OCI-LY3 (cell line): ENCODE measurements at regions not wholly inside any gene's neighbourhood (a gene's known extent, or its start where the extent isn't known, plus 50 kb on each side); places are given as distances from the start of the nearest gene placed in this dataset.
A peak's percentile ranks its signal among the peaks of the same experiment; 100 is the strongest.

Experiments used
- H2AFZ ChIP-seq: fragments of 200-600, 300-600 bp; shearing (Covaris generic); 2 replicates; pipeline ENCODE4 v1.6.0; 2014; ENCODE audit warnings: antibody characterized with exemption, low read depth, low read length
- H3K27ac ChIP-seq: fragments of 200-600, 300-600 bp; sonication (generic); 2 replicates; pipeline ENCODE4 v1.5.1; 2014; ENCODE audit warnings: mild to moderate bottlenecking, low read length, moderate library complexity, mixed read lengths
- H3K27me3 ChIP-seq: fragments of 200-600, 300-600 bp; sonication (generic); 2 replicates; pipeline ENCODE4 v1.6.1; 2014; ENCODE audit warnings: low read depth, low read length, mixed read lengths
- H3K36me3 ChIP-seq: fragments of 200-600, 300-600 bp; sonication (generic); replicated peaks from 2 replicates; pipeline ENCODE3; 2014; ENCODE audit warnings: low read depth, low read length, mixed read lengths
- H3K4me1 ChIP-seq: fragments of 300-600, 200-600 bp; sonication (generic); 2 replicates; pipeline ENCODE4 v1.6.1; 2014; ENCODE audit warnings: low read length, mixed read lengths
- H3K4me2 ChIP-seq: fragments of 200-600, 300-600 bp; sonication (generic); 2 replicates; pipeline ENCODE4 v1.6.1; 2014; ENCODE audit warnings: low read length, mixed read lengths
- H3K4me3 ChIP-seq: fragments of 300-600, 200-600 bp; sonication (generic); 2 replicates; pipeline ENCODE4 v1.5.1; 2014; ENCODE audit warnings: antibody characterized with exemption, mild to moderate bottlenecking, low read length, moderate library complexity
- H3K79me2 ChIP-seq: fragments of 300-600, 200-600 bp; shearing (Covaris generic); 2 replicates; pipeline ENCODE4 v1.6.1; 2014; ENCODE audit warnings: mild to moderate bottlenecking, low read length, mixed read lengths
- H3K9ac ChIP-seq: fragments of 300-600, 200-600 bp; shearing (Covaris generic); 2 replicates; pipeline ENCODE4 v1.6.0; 2014; ENCODE audit warnings: mild to moderate bottlenecking, low read length, moderate library complexity
- H3K9me3 ChIP-seq: fragments of 200-600, 300-600 bp; shearing (Covaris generic); 2 replicates; pipeline ENCODE4 v1.6.1; 2014; ENCODE audit warnings: low read length, mixed read lengths; ENCODE audit not compliant: insufficient read depth
- H4K20me1 ChIP-seq: fragments of 200-600, 300-600 bp; sonication (generic); 2 replicates; pipeline ENCODE4 v1.6.1; 2016; ENCODE audit warnings: low read length, mixed read lengths; ENCODE audit not compliant: insufficient read depth
- EZH2phosphoT487 ChIP-seq: fragments of 200-600 bp; shearing (Covaris generic); IDR thresholded peaks from 2 replicates; pipeline ENCODE4 v1.6.1; 2018; ENCODE audit warnings: antibody characterized with exemption, mixed run types, low read depth
- TF ChIP-seq, protein P1 (sequence below): fragments of 200-600, 300-600 bp; sonication (generic); IDR thresholded peaks from 2 replicates; pipeline ENCODE4 v1.5.1; 2014; ENCODE audit warnings: antibody characterized with exemption, low read length, low read depth

GRCh38 chr19:28874742-28875141 lies 338.2 kb downstream of the UQCRFS1 start:
- no peaks in the 10 kb centered on the region for H3K79me2 ChIP-seq
- TF ChIP-seq, protein P1, sequence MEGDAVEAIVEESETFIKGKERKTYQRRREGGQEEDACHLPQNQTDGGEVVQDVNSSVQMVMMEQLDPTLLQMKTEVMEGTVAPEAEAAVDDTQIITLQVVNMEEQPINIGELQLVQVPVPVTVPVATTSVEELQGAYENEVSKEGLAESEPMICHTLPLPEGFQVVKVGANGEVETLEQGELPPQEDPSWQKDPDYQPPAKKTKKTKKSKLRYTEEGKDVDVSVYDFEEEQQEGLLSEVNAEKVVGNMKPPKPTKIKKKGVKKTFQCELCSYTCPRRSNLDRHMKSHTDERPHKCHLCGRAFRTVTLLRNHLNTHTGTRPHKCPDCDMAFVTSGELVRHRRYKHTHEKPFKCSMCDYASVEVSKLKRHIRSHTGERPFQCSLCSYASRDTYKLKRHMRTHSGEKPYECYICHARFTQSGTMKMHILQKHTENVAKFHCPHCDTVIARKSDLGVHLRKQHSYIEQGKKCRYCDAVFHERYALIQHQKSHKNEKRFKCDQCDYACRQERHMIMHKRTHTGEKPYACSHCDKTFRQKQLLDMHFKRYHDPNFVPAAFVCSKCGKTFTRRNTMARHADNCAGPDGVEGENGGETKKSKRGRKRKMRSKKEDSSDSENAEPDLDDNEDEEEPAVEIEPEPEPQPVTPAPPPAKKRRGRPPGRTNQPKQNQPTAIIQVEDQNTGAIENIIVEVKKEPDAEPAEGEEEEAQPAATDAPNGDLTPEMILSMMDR, result no peak
- TF ChIP-seq EZH2phosphoT487, result no peak
- H3K36me3 ChIP-seq, result no peaks in the 10 kb centered on the region
- no peak overlapping the region for H3K9ac ChIP-seq
- H3K4me3 ChIP-seq, result no peak overlapping the region
- peaks cover 63% of the 10 kb centered on the region for H3K4me1 ChIP-seq
- peak overlapping the region; percentile 5; the same call in 1 of the 2 replicates for H3K4me2 ChIP-seq
- peaks cover 64% of the 10 kb centered on the region for H3K27me3 ChIP-seq
- H2AFZ ChIP-seq, result no peak overlapping the region
- no peak overlapping the region for H3K27ac ChIP-seq
- no peaks in the 10 kb centered on the region for H3K9me3 ChIP-seq
- H4K20me1 ChIP-seq, result no peaks in the 10 kb centered on the region

- H3K4me2 ChIP-seq, result no peak overlapping the region
- H3K4me3 ChIP-seq, result no peak overlapping the region
- no peak overlapping the region for H2AFZ ChIP-seq
- no peaks in the 10 kb centered on the region; the same call in 1 of the 2 replicates for H4K20me1 ChIP-seq
- peaks cover 70% of the 10 kb centered on the region for H3K4me1 ChIP-seq
- H3K9me3 ChIP-seq, result no peaks in the 10 kb centered on the region
- no peaks in the 10 kb centered on the region for H3K36me3 ChIP-seq
- peaks cover 64% of the 10 kb centered on the region for H3K27me3 ChIP-seq
- no peak for TF ChIP-seq EZH2phosphoT487
- TF ChIP-seq, protein P1, result no peak
- H3K9ac ChIP-seq, result no peak overlapping the region
- no peaks in the 10 kb centered on the region for H3K79me2 ChIP-seq
- H3K27ac ChIP-seq, result no peak overlapping the region
Measured at GRCh38 chr19:28873301-28873700, 339.6 kb downstream of the UQCRFS1 start.

DNA sequence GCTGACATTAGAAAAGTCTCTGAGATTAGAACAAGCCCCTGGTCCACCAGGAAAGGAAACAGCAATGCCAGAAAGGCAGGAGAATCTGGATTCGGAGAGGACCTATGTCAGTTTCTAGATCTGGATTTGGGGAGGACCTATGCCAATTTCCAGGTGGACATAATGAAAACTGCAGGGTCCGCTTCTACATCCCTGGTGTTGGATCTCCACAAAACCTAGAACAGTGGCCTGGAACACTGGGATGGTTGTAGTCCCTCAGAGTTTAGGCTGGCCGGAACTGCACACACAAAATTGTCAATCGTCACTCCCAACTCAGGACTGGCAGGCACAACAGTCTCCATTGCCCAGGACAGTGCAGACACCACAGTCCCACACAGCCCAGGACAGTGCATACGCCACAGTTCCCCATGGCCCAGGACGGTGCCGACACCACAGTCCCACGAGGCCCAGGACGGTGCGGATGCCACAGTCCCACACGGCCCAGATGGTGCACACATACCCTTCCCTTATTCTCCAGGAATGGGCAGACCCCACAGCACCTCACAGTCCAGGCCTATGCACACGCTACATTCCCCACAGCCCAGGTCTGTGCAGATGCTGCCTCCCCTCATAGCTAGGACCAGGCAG lies 341.7 kb downstream of the UQCRFS1 start:
- H3K4me3 ChIP-seq, result no peak overlapping the region
- no peaks in the 10 kb centered on the region for H3K9me3 ChIP-seq
- no peaks in the 10 kb centered on the region; the same call in 1 of the 2 replicates for H4K20me1 ChIP-seq
- no peak overlapping the region for H3K9ac ChIP-seq
- H3K4me1 ChIP-seq, result peaks cover 66% of the 10 kb centered on the region
- H3K79me2 ChIP-seq, result no peaks in the 10 kb centered on the region
- H3K27me3 ChIP-seq, result peaks cover 70% of the 10 kb centered on the region
- no peak for TF ChIP-seq EZH2phosphoT487
- TF ChIP-seq, protein P1, result no peak
- no peak overlapping the region for H3K27ac ChIP-seq
- H3K4me2 ChIP-seq, result no peak overlapping the region
- H3K36me3 ChIP-seq, result no peaks in the 10 kb centered on the region
- no peak overlapping the region for H2AFZ ChIP-seq

DNA sequence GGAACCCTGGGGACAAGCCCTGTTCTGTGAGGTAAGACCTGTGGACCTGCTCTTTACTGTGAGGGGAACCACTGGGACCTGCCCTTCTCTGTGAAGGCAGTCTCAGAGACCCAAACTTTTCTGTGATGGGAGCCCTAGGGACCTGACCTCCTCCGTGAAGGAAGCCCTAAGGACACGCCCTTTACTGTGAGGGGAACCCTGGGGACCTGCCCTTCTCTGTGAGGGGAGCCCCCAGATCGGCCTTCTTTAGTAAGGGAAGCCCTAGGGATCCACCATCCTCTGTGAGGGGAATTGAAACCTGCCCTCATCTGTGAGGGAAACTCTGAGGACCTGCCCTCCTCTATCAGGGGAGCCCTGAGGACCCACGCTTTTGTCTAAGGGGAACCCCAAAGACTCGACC lies 343.5 kb downstream of the UQCRFS1 start:
- TF ChIP-seq, protein P1, result no peak
- TF ChIP-seq EZH2phosphoT487, result 0 out of 2 replicates have a peak, but pooled peaks have one; percentile 12
- Histone ChIP-seq H3K9me3 (no peaks in the 10 kb centered on the region), H4K20me1 (no peaks in the 10 kb centered on the region; the same call in 1 of the 2 replicates), H3K79me2 (no peaks in the 10 kb centered on the region), H3K4me1 (peaks cover 59% of the 10 kb centered on the region), H3K9ac (no peak overlapping the region), H3K4me2 (peak overlapping the region; percentile 91), H3K36me3 (no peaks in the 10 kb centered on the region), H2AFZ (no peak overlapping the region), H3K4me3 (peak overlapping the region; percentile 68), H3K27ac (peak overlapping the region; percentile 68), H3K27me3 (peaks cover 55% of the 10 kb centered on the region)
